Smooth muscle cell (in vitro differentiated cells): ENCODE measurements at regions not wholly inside any gene's neighbourhood (a gene's known extent, or its start where the extent isn't known, plus 50 kb on each side); places are given as distances from the start of the nearest gene placed in this dataset.
"Not testable (repeated sequence)": the region's sequence is repeated elsewhere in the genome, so short reads cannot be mapped to it uniquely, and the experiment has no call there.

Experiments
- DNase-seq: peaks from one replicate; lab custom pipeline; 2025; ENCODE audit not compliant: unreplicated experiment; lab: John Stamatoyannopoulos, UW
- H2AFZ ChIP-seq: fragments of 200-600 bp; sonication (generic); 2 replicates; pipeline ENCODE4 v1.6.0; 2016; ENCODE audit warnings: antibody characterized with exemption, low read depth, mild to moderate bottlenecking
- H3F3A ChIP-seq: fragments of 200-600 bp; sonication (generic); 2 replicates; pipeline ENCODE4 v1.6.0; 2017; ENCODE audit warnings: antibody characterized with exemption, low read depth
- H3K27ac ChIP-seq: fragments of 200-600 bp; sonication (generic); 2 replicates; pipeline ENCODE4 v1.5.1; 2016; ENCODE audit warnings: low read depth, mild to moderate bottlenecking
- H3K27me3 ChIP-seq: fragments of 200-600 bp; sonication (generic); 2 replicates; pipeline ENCODE4 v1.6.1; 2016; ENCODE audit warnings: low read depth, mild to moderate bottlenecking
- H3K36me3 ChIP-seq: fragments of 200-600 bp; sonication (generic); 2 replicates; pipeline ENCODE4 v1.5.1; 2016; ENCODE audit warnings: low read depth
- H3K4me1 ChIP-seq: fragments of 200-600 bp; sonication (generic); 2 replicates; pipeline ENCODE4 v1.5.1; 2016; ENCODE audit warnings: low read depth
- H3K4me2 ChIP-seq: fragments of 200-600 bp; sonication (generic); 2 replicates; pipeline ENCODE4 v1.6.0; 2016; ENCODE audit warnings: mild to moderate bottlenecking
- H3K4me3 ChIP-seq: fragments of 200-600 bp; sonication (generic); 2 replicates; pipeline ENCODE4 v1.5.1; 2016; ENCODE audit warnings: mild to moderate bottlenecking
- H3K79me2 ChIP-seq: fragments of 200-600 bp; sonication (generic); 2 replicates; pipeline ENCODE4 v1.6.0; 2016; ENCODE audit warnings: low read depth, mild to moderate bottlenecking
- H3K9ac ChIP-seq: fragments of 200-600 bp; sonication (generic); 2 replicates; pipeline ENCODE4 v1.6.0; 2016; ENCODE audit warnings: low read depth
- H3K9me3 ChIP-seq: fragments of 200-600 bp; sonication (generic); replicated peaks from 2 replicates; pipeline ENCODE4 v1.5.1; 2016; ENCODE audit warnings: low read depth
- H4K20me1 ChIP-seq: fragments of 200-600 bp; sonication (generic); 2 replicates; pipeline ENCODE4 v1.6.0; 2016; ENCODE audit warnings: low read depth
- CTCF ChIP-seq: fragments of 200-600 bp; sonication (generic); IDR thresholded peaks from 2 replicates; pipeline ENCODE4 v1.5.1; 2017; ENCODE audit warnings: borderline replicate concordance, mild to moderate bottlenecking, antibody characterized with exemption; ENCODE audit not compliant: insufficient read depth, poor library complexity, severe bottlenecking
- WGBS: methylation state at CpG from one replicate; pipeline ENCODE4 v1.1.7; 2016; ENCODE audit warnings: low lambda C conversion rate; 5-methylcytosine and 5-hydroxymethylcytosine counted together

DNA sequence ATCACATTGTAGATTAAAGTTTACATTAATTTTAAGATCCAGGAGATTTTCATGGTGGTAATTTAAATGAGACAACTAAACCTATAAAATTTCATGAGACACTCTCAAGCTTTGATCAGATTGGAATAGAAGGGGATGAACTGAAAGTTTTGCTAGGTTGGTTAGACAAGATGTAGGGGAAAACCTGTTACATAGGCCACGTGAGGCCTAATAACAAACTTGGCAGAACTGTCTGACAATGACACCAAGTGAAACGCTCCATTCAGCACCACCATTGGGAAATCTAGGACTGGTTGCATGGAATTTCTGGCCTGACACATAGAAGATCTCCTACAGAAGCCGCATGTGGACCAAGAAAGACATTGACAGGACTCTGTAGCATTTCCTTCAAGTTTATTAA lies 87.8 kb upstream of the SLC39A10 start:
- H3K9ac ChIP-seq: no peak overlapping the region
- H3K4me2 ChIP-seq: no peak overlapping the region
- WGBS: 98% methylated on average over 3 of the region's 3 CpGs
- H3F3A ChIP-seq: no peaks in the 10 kb centered on the region
- no peak overlapping the region for H2AFZ ChIP-seq
- no peak overlapping the region for H3K4me3 ChIP-seq
- H3K27ac ChIP-seq: no peak overlapping the region
- TF ChIP-seq CTCF: no peak
- H3K4me1 ChIP-seq: no peaks in the 10 kb centered on the region
- H4K20me1 ChIP-seq: no peaks in the 10 kb centered on the region
- H3K36me3 ChIP-seq: no peaks in the 10 kb centered on the region
- H3K27me3 ChIP-seq: no peaks in the 10 kb centered on the region
- no peaks in the 10 kb centered on the region for H3K9me3 ChIP-seq
- H3K79me2 ChIP-seq: no peaks in the 10 kb centered on the region
- no peak for DNase-seq

DNA sequence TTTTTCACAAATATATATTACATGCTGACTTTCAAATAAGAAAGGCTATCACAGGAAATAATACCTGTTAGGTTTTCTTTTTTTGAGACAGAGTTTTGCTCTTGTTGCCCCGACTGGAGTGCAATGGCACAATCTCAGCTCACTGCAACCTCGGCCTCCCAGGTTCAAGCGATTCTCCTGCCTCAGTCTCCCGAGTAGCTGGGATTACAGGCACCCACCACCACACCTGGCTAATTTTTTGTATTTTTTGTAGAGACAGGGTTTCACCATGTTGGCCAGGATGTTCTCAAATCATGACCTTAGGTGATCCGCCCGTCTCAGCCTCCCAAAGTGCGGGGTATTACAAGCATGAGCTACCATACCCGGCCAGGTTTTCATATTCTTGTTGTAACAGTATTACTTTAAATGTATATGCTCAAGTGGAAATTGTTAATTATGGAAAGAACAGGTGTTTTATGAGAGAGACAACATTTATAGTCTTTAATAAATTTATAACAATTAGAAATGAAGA lies 92.3 kb upstream of the SLC39A10 start:
- not testable (repeated sequence) for H3K4me1 ChIP-seq, H2AFZ ChIP-seq
- WGBS: 94% methylated on average over 8 of the region's 8 CpGs

DNA sequence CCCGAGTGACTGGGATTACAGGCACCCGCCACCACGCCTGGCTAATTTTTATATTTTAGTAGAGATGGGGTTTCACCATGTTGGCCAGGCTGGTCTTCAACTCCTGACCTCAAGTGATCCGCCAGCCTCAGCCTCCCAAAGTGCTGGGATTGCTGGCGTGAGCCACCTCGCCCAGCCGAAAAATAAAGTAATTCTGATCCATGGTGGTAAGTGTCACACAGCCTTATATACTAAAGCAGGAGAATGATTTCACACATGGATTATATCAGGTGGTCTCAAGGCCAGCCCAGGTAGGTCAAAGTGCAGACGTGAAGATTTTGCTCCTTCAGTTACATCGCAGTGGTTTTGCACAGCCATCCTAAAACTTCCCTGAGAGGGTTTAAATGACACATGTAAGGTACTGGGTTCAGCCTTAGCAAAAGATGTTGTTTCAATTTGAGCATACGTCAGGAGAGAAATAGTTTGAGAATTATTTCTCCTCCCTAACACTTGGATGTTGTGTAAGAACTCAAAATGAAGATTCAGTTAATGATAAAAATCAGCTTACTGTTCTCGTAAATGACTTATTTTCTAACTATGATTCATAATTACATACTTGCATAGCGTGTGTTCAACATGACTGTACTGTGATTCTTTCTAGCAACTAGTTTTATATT lies 93.0 kb upstream of the SLC39A10 start:
- no peak for DNase-seq
- peak overlapping the region; percentile 47 for H3K27ac ChIP-seq
- no peak overlapping the region for H2AFZ ChIP-seq
- 76% methylated on average over 12 of the region's 12 CpGs for WGBS
- no peaks in the 10 kb centered on the region for H3K27me3 ChIP-seq
- no peaks in the 10 kb centered on the region for H3K9me3 ChIP-seq
- no peak for TF ChIP-seq CTCF
- H3F3A ChIP-seq: no peaks in the 10 kb centered on the region
- no peaks in the 10 kb centered on the region for H4K20me1 ChIP-seq
- no peak overlapping the region for H3K9ac ChIP-seq
- H3K79me2 ChIP-seq: no peaks in the 10 kb centered on the region
- no peak overlapping the region for H3K4me2 ChIP-seq
- H3K4me3 ChIP-seq: no peak overlapping the region
- no peaks in the 10 kb centered on the region for H3K36me3 ChIP-seq
- peaks cover 3% of the 10 kb centered on the region for H3K4me1 ChIP-seq

More for the DNA sequence above, 92.3 kb upstream of the SLC39A10 start:
- H3F3A ChIP-seq, H3K27me3 ChIP-seq, DNase-seq, H3K4me3 ChIP-seq, H3K9ac ChIP-seq, H3K9me3 ChIP-seq, H4K20me1 ChIP-seq, H3K4me2 ChIP-seq, H3K36me3 ChIP-seq, H3K79me2 ChIP-seq: not testable (repeated sequence)
- peak overlapping the region; percentile 47 for H3K27ac ChIP-seq

GRCh38 chr2:195562570-195563566 lies 94.2 kb upstream of the SLC39A10 start:
- no peak overlapping the region for H3K4me2 ChIP-seq
- peaks cover 3% of the 10 kb centered on the region for H3K4me1 ChIP-seq
- no peak overlapping the region for H3K9ac ChIP-seq
- H3K9me3 ChIP-seq: no peaks in the 10 kb centered on the region
- DNase-seq: no peak
- H3K27me3 ChIP-seq: no peaks in the 10 kb centered on the region
- no peaks in the 10 kb centered on the region for H3F3A ChIP-seq
- no peak for TF ChIP-seq CTCF
- peak overlapping the region; percentile 65 for H2AFZ ChIP-seq
- peak overlapping the region; percentile 55 for H3K27ac ChIP-seq
- no peaks in the 10 kb centered on the region for H3K36me3 ChIP-seq
- no peaks in the 10 kb centered on the region for H4K20me1 ChIP-seq
- H3K79me2 ChIP-seq: no peaks in the 10 kb centered on the region
- no peak overlapping the region for H3K4me3 ChIP-seq
- WGBS: 85% methylated on average over 16 of the region's 28 CpGs
